ENCODE measurements at regions not wholly inside any gene's neighbourhood (a gene's known extent, or its start where the extent isn't known, plus 50 kb on each side); places are given as distances from the start of the nearest gene placed in this dataset.

- TF ChIP-seq ZNF274 (IDR thresholded peaks at IDR 0.05; ENCODE audit: low read depth, low read length) (no peak), YY1 (IDR thresholded peaks at IDR 0.05; ENCODE audit: insufficient read depth, insufficient read length) (no peak)
Observed at GRCh38 chr3:89983449-89983848, 876.0 kb downstream of the EPHA3 start.
